ENCODE measurements at regions not wholly inside any gene's neighbourhood (a gene's known extent, or its start where the extent isn't known, plus 50 kb on each side); places are given as distances from the start of the nearest gene placed in this dataset.

- TF ChIP-seq EZH2phosphoT487 (IDR thresholded peaks at IDR 0.05; ENCODE audit: insufficient read depth, low read depth) (no peak), EZH2 (IDR thresholded peaks at IDR 0.05; ENCODE audit: insufficient read depth, poor library complexity, severe bottlenecking) (no peak)
- Histone ChIP-seq H3K27ac (no peak overlapping the region), H3K79me2 (ENCODE audit: insufficient read depth) (no peaks in the 10 kb centered on the region), H3K4me3 (no peak overlapping the region), H2AFZ (no peak overlapping the region), H3K9ac (no peak overlapping the region), H3K9me3 (ENCODE audit: low read depth) (no peaks in the 10 kb centered on the region), H4K20me1 (ENCODE audit: insufficient read depth) (no peaks in the 10 kb centered on the region), H3K27me3 (replicated peaks; ENCODE audit: insufficient read depth) (no peaks in the 10 kb centered on the region), H3K4me1 (ENCODE audit: insufficient read depth) (no peaks in the 10 kb centered on the region), H3K4me2 (ENCODE audit: unreplicated experiment) (no peak overlapping the region), H3K9me2 (ENCODE audit: insufficient read depth) (no peaks in the 10 kb centered on the region), H3F3A (ENCODE audit: insufficient read depth) (no peaks in the 10 kb centered on the region), H3K36me3 (ENCODE audit: low read depth) (no peaks in the 10 kb centered on the region)
- DNase-seq: no peak
- WGBS, 2 experiments (ENCODE audit: low coverage in 1 of 2, low lambda C conversion rate in 2 of 2, missing lambda C conversion rate in 2 of 2): 32 to 34% methylated on average over 8 of the region's 8 CpGs
- in situ Hi-C loops (cut with MboI): no loop called here
These were observed 100.7 kb upstream of the GRIK3 start for GRCh38 chr1:37135032-37135431.

- TF ChIP-seq EZH2 (IDR thresholded peaks at IDR 0.05; ENCODE audit: insufficient read depth, poor library complexity, severe bottlenecking) (no peak), EZH2phosphoT487 (IDR thresholded peaks at IDR 0.05; ENCODE audit: insufficient read depth, low read depth) (no peak)
- Histone ChIP-seq H2AFZ (no peak overlapping the region), H3K9me3 (ENCODE audit: low read depth) (no peaks in the 10 kb centered on the region), H3K4me1 (ENCODE audit: insufficient read depth) (no peaks in the 10 kb centered on the region), H4K20me1 (ENCODE audit: insufficient read depth) (no peaks in the 10 kb centered on the region), H3K9ac (no peak overlapping the region), H3K9me2 (ENCODE audit: insufficient read depth) (no peaks in the 10 kb centered on the region), H3K27me3 (replicated peaks; ENCODE audit: insufficient read depth) (no peaks in the 10 kb centered on the region), H3K36me3 (ENCODE audit: low read depth) (no peaks in the 10 kb centered on the region), H3K4me3 (no peak overlapping the region), H3K27ac (no peak overlapping the region), H3K4me2 (ENCODE audit: unreplicated experiment) (no peak overlapping the region), H3F3A (ENCODE audit: insufficient read depth) (no peaks in the 10 kb centered on the region), H3K79me2 (ENCODE audit: insufficient read depth) (no peaks in the 10 kb centered on the region)
- no peak for DNase-seq
- in situ Hi-C loops (cut with MboI): no loop called here
- WGBS, 2 experiments (ENCODE audit: low coverage in 1 of 2, low lambda C conversion rate in 2 of 2, missing lambda C conversion rate in 2 of 2): 4 to 5% methylated on average over 7 of the region's 7 CpGs
These were observed 102.7 kb upstream of the GRIK3 start for GRCh38 chr1:37137014-37137413.

- Histone ChIP-seq H4K20me1 (ENCODE audit: insufficient read depth) (no peaks in the 10 kb centered on the region), H3K27ac (no peak overlapping the region), H3F3A (ENCODE audit: insufficient read depth) (no peaks in the 10 kb centered on the region), H3K36me3 (ENCODE audit: low read depth) (no peaks in the 10 kb centered on the region), H3K27me3 (replicated peaks; ENCODE audit: insufficient read depth) (no peaks in the 10 kb centered on the region), H3K79me2 (ENCODE audit: insufficient read depth) (no peaks in the 10 kb centered on the region), H3K4me2 (ENCODE audit: unreplicated experiment) (no peak overlapping the region), H3K9me2 (ENCODE audit: insufficient read depth) (no peaks in the 10 kb centered on the region), H3K4me1 (ENCODE audit: insufficient read depth) (no peaks in the 10 kb centered on the region), H2AFZ (no peak overlapping the region), H3K9ac (no peak overlapping the region), H3K4me3 (no peak overlapping the region), H3K9me3 (ENCODE audit: low read depth) (no peaks in the 10 kb centered on the region)
- no peak for DNase-seq
- in situ Hi-C loops (cut with MboI): no loop called here
- TF ChIP-seq EZH2phosphoT487 (IDR thresholded peaks at IDR 0.05; ENCODE audit: insufficient read depth, low read depth) (no peak), EZH2 (IDR thresholded peaks at IDR 0.05; ENCODE audit: insufficient read depth, poor library complexity, severe bottlenecking) (no peak)
- WGBS, 2 experiments (ENCODE audit: low coverage in 1 of 2, low lambda C conversion rate in 2 of 2, missing lambda C conversion rate in 2 of 2): 21 to 30% methylated on average over 4 of the region's 4 CpGs
These were observed 103.3 kb upstream of the GRIK3 start for GRCh38 chr1:37137601-37138000.

- WGBS, 2 experiments (ENCODE audit: low coverage in 1 of 2, low lambda C conversion rate in 2 of 2, missing lambda C conversion rate in 2 of 2): 8 to 13% methylated on average over 5 of the region's 5 CpGs
- no peaks in the 10 kb centered on the region for H3K9me3 ChIP-seq (ENCODE audit: low read depth)
- no peak for TF ChIP-seq EZH2 (IDR thresholded peaks at IDR 0.05; ENCODE audit: insufficient read depth, poor library complexity, severe bottlenecking)
- no peak for TF ChIP-seq EZH2phosphoT487 (IDR thresholded peaks at IDR 0.05; ENCODE audit: insufficient read depth, low read depth)
These were observed 109.5 kb upstream of the GRIK3 start for GRCh38 chr1:37143800-37144199.

GRCh38 chr1:37146071-37146470 lies 111.8 kb upstream of the GRIK3 start:
- Histone ChIP-seq H2AFZ (no peak overlapping the region), H3K4me3 (no peak overlapping the region), H3K36me3 (ENCODE audit: low read depth) (no peaks in the 10 kb centered on the region), H3K27ac (no peak overlapping the region), H4K20me1 (ENCODE audit: insufficient read depth) (no peaks in the 10 kb centered on the region), H3K9me2 (ENCODE audit: insufficient read depth) (no peaks in the 10 kb centered on the region), H3K79me2 (ENCODE audit: insufficient read depth) (no peaks in the 10 kb centered on the region), H3K27me3 (replicated peaks; ENCODE audit: insufficient read depth) (no peaks in the 10 kb centered on the region), H3K9ac (no peak overlapping the region), H3K9me3 (ENCODE audit: low read depth) (no peaks in the 10 kb centered on the region), H3K4me1 (ENCODE audit: insufficient read depth) (no peaks in the 10 kb centered on the region), H3F3A (ENCODE audit: insufficient read depth) (no peaks in the 10 kb centered on the region), H3K4me2 (ENCODE audit: unreplicated experiment) (no peak overlapping the region)
- TF ChIP-seq EZH2phosphoT487 (IDR thresholded peaks at IDR 0.05; ENCODE audit: insufficient read depth, low read depth): no peak
- TF ChIP-seq EZH2 (IDR thresholded peaks at IDR 0.05; ENCODE audit: insufficient read depth, poor library complexity, severe bottlenecking): no peak
- DNase-seq: no peak
- 5 to 13% methylated on average over 2 to 3 of the region's 3 CpGs for WGBS, 2 experiments (ENCODE audit: low coverage in 1 of 2, low lambda C conversion rate in 2 of 2, missing lambda C conversion rate in 2 of 2)
- in situ Hi-C loops (cut with MboI): no loop called here

More at GRCh38 chr1:37143800-37144199, 109.5 kb upstream of the GRIK3 start:
- Histone ChIP-seq H3K9me2 (ENCODE audit: insufficient read depth) (no peaks in the 10 kb centered on the region), H3K79me2 (ENCODE audit: insufficient read depth) (no peaks in the 10 kb centered on the region), H3K36me3 (ENCODE audit: low read depth) (no peaks in the 10 kb centered on the region), H3K27me3 (replicated peaks; ENCODE audit: insufficient read depth) (no peaks in the 10 kb centered on the region), H3F3A (ENCODE audit: insufficient read depth) (no peaks in the 10 kb centered on the region), H3K27ac (no peak overlapping the region), H4K20me1 (ENCODE audit: insufficient read depth) (no peaks in the 10 kb centered on the region), H2AFZ (no peak overlapping the region), H3K4me3 (no peak overlapping the region), H3K9ac (no peak overlapping the region), H3K4me1 (ENCODE audit: insufficient read depth) (no peaks in the 10 kb centered on the region), H3K4me2 (ENCODE audit: unreplicated experiment) (no peak overlapping the region)
- DNase-seq: no peak
- in situ Hi-C loops (cut with MboI): no loop called here
